GM23338 (cell line): ENCODE measurements at regions not wholly inside any gene's neighbourhood (a gene's known extent, or its start where the extent isn't known, plus 50 kb on each side); places are given as distances from the start of the nearest gene placed in this dataset.

ENCODE experiments used
- CREB1 ChIP-seq: fragments of 250-450 bp; sonication (Bioruptor Pico); IDR thresholded peaks from 2 replicates; pipeline ENCODE4 v1.5.0; 2020; ENCODE audit warnings: low read depth, mild to moderate bottlenecking, moderate library complexity
- EZH2 ChIP-seq: fragments of 200-600 bp; sonication (generic); IDR thresholded peaks from one replicate; pipeline ENCODE4 v1.8.0; 2017; ENCODE audit warnings: antibody characterized with exemption, mild to moderate bottlenecking, low read depth; ENCODE audit not compliant: unreplicated experiment
- EZH2phosphoT487 ChIP-seq: fragments of 200-600 bp; sonication (generic); IDR thresholded peaks from one replicate; pipeline ENCODE4 v1.8.1; 2018; ENCODE audit warnings: antibody characterized with exemption; ENCODE audit not compliant: unreplicated experiment
- JUNB ChIP-seq: IDR thresholded peaks from one replicate; pipeline ENCODE4 v1.6.1; 2016; ENCODE audit warnings: antibody characterized with exemption; ENCODE audit not compliant: unreplicated experiment
- POLR2AphosphoS5 ChIP-seq: IDR thresholded peaks from 2 replicates; pipeline ENCODE4 v1.6.1; 2016; ENCODE audit warnings: antibody characterized with exemption, low read depth
- STAT1 ChIP-seq: IDR thresholded peaks from one replicate; pipeline ENCODE4 v1.6.1; 2016; ENCODE audit warnings: antibody characterized with exemption; ENCODE audit not compliant: unreplicated experiment
- ZNF114 ChIP-seq: fragments of 250-450 bp; sonication (Bioruptor Pico); IDR thresholded peaks from 2 replicates; pipeline ENCODE4 v1.5.0; 2020; ENCODE audit warnings: mild to moderate bottlenecking, moderate library complexity
- ZNF331 ChIP-seq: fragments of 250-450 bp; sonication (Bioruptor Pico); IDR thresholded peaks from 2 replicates; pipeline ENCODE4 v1.5.0; 2020; ENCODE audit warnings: low read depth, mild to moderate bottlenecking, moderate library complexity
- TF ChIP-seq, protein P1 (sequence below), 2 experiments: fragments of 200-600 bp in 1 of 2; sonication (generic) in 1 of 2; conservative IDR thresholded peaks; 2 replicates each; pipeline versions ENCODE4 v1.5.1 to v1.6.1; 2016 to 2017; ENCODE audit warnings: antibody characterized with exemption in 2 of 2, low read depth in 2 of 2, mild to moderate bottlenecking in 2 of 2, moderate library complexity in 1 of 2
- TF ChIP-seq, protein P2 (sequence below): IDR thresholded peaks from one replicate; pipeline ENCODE4 v1.6.1; 2018; ENCODE audit warnings: antibody characterized with exemption; ENCODE audit not compliant: unreplicated experiment
- TF ChIP-seq, protein P3 (sequence below): IDR thresholded peaks from 2 replicates; pipeline ENCODE4 v1.6.1; 2016; ENCODE audit warnings: antibody characterized with exemption
- TF ChIP-seq, protein P4 (sequence below): fragments of 250-450 bp; sonication (Bioruptor Pico); IDR thresholded peaks from 2 replicates; pipeline ENCODE4 v1.5.0; 2020; ENCODE audit warnings: mild to moderate bottlenecking, moderate library complexity

DNA sequence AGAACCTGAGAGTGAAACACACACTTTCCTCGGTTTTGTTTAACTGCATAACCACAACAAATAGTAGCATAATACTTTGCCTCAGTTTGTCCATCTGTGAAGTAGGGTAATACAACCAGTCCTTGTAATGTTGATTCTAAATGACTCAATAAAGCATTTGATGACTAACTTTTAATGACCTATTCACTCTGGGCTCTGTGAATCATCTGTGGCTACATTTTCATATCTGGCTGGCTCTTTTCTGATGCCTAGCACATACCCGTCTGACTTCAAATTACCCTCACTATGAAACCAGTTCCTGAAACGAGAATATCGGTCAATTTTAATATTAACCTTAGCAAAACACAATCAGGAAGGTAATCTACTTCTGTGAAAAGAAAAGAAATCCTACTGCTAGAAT is 151.0 kb downstream of the SH2D1A start:
- TF ChIP-seq, protein P1, sequence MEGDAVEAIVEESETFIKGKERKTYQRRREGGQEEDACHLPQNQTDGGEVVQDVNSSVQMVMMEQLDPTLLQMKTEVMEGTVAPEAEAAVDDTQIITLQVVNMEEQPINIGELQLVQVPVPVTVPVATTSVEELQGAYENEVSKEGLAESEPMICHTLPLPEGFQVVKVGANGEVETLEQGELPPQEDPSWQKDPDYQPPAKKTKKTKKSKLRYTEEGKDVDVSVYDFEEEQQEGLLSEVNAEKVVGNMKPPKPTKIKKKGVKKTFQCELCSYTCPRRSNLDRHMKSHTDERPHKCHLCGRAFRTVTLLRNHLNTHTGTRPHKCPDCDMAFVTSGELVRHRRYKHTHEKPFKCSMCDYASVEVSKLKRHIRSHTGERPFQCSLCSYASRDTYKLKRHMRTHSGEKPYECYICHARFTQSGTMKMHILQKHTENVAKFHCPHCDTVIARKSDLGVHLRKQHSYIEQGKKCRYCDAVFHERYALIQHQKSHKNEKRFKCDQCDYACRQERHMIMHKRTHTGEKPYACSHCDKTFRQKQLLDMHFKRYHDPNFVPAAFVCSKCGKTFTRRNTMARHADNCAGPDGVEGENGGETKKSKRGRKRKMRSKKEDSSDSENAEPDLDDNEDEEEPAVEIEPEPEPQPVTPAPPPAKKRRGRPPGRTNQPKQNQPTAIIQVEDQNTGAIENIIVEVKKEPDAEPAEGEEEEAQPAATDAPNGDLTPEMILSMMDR (conservative IDR thresholded peaks at IDR 0.05; ENCODE audit: low read depth in 2 of 2): no peak
- TF ChIP-seq POLR2AphosphoS5 (no peak), EZH2 (no peak), EZH2phosphoT487 (no peak), CREB1 (no peak), JUNB (no peak), STAT1 (no peak), ZNF114 (CRISPR knock-in tag) (no peak), ZNF331 (CRISPR knock-in tag) (no peak)
- TF ChIP-seq, protein P2, sequence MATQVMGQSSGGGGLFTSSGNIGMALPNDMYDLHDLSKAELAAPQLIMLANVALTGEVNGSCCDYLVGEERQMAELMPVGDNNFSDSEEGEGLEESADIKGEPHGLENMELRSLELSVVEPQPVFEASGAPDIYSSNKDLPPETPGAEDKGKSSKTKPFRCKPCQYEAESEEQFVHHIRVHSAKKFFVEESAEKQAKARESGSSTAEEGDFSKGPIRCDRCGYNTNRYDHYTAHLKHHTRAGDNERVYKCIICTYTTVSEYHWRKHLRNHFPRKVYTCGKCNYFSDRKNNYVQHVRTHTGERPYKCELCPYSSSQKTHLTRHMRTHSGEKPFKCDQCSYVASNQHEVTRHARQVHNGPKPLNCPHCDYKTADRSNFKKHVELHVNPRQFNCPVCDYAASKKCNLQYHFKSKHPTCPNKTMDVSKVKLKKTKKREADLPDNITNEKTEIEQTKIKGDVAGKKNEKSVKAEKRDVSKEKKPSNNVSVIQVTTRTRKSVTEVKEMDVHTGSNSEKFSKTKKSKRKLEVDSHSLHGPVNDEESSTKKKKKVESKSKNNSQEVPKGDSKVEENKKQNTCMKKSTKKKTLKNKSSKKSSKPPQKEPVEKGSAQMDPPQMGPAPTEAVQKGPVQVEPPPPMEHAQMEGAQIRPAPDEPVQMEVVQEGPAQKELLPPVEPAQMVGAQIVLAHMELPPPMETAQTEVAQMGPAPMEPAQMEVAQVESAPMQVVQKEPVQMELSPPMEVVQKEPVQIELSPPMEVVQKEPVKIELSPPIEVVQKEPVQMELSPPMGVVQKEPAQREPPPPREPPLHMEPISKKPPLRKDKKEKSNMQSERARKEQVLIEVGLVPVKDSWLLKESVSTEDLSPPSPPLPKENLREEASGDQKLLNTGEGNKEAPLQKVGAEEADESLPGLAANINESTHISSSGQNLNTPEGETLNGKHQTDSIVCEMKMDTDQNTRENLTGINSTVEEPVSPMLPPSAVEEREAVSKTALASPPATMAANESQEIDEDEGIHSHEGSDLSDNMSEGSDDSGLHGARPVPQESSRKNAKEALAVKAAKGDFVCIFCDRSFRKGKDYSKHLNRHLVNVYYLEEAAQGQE: no peak
- TF ChIP-seq, protein P3, sequence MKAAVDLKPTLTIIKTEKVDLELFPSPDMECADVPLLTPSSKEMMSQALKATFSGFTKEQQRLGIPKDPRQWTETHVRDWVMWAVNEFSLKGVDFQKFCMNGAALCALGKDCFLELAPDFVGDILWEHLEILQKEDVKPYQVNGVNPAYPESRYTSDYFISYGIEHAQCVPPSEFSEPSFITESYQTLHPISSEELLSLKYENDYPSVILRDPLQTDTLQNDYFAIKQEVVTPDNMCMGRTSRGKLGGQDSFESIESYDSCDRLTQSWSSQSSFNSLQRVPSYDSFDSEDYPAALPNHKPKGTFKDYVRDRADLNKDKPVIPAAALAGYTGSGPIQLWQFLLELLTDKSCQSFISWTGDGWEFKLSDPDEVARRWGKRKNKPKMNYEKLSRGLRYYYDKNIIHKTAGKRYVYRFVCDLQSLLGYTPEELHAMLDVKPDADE: no peak
- TF ChIP-seq, protein P4, sequence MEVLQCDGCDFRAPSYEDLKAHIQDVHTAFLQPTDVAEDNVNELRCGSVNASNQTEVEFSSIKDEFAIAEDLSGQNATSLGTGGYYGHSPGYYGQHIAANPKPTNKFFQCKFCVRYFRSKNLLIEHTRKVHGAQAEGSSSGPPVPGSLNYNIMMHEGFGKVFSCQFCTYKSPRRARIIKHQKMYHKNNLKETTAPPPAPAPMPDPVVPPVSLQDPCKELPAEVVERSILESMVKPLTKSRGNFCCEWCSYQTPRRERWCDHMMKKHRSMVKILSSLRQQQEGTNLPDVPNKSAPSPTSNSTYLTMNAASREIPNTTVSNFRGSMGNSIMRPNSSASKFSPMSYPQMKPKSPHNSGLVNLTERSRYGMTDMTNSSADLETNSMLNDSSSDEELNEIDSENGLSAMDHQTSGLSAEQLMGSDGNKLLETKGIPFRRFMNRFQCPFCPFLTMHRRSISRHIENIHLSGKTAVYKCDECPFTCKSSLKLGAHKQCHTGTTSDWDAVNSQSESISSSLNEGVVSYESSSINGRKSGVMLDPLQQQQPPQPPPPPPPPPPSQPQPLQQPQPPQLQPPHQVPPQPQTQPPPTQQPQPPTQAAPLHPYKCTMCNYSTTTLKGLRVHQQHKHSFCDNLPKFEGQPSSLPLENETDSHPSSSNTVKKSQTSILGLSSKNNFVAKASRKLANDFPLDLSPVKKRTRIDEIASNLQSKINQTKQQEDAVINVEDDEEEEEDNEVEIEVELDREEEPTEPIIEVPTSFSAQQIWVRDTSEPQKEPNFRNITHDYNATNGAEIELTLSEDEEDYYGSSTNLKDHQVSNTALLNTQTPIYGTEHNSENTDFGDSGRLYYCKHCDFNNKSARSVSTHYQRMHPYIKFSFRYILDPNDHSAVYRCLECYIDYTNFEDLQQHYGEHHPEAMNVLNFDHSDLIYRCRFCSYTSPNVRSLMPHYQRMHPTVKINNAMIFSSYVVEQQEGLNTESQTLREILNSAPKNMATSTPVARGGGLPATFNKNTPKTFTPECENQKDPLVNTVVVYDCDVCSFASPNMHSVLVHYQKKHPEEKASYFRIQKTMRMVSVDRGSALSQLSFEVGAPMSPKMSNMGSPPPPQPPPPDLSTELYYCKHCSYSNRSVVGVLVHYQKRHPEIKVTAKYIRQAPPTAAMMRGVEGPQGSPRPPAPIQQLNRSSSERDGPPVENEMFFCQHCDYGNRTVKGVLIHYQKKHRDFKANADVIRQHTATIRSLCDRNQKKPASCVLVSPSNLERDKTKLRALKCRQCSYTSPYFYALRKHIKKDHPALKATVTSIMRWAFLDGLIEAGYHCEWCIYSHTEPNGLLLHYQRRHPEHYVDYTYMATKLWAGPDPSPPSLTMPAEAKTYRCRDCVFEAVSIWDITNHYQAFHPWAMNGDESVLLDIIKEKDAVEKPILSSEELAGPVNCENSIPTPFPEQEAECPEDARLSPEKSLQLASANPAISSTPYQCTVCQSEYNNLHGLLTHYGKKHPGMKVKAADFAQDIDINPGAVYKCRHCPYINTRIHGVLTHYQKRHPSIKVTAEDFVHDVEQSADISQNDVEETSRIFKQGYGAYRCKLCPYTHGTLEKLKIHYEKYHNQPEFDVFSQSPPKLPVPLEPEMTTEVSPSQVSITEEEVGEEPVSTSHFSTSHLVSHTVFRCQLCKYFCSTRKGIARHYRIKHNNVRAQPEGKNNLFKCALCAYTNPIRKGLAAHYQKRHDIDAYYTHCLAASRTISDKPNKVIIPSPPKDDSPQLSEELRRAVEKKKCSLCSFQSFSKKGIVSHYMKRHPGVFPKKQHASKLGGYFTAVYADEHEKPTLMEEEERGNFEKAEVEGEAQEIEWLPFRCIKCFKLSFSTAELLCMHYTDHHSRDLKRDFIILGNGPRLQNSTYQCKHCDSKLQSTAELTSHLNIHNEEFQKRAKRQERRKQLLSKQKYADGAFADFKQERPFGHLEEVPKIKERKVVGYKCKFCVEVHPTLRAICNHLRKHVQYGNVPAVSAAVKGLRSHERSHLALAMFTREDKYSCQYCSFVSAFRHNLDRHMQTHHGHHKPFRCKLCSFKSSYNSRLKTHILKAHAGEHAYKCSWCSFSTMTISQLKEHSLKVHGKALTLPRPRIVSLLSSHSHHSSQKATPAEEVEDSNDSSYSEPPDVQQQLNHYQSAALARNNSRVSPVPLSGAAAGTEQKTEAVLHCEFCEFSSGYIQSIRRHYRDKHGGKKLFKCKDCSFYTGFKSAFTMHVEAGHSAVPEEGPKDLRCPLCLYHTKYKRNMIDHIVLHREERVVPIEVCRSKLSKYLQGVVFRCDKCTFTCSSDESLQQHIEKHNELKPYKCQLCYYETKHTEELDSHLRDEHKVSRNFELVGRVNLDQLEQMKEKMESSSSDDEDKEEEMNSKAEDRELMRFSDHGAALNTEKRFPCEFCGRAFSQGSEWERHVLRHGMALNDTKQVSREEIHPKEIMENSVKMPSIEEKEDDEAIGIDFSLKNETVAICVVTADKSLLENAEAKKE: no peak
